Fibroblast of villous mesenchyme (primary cell): ENCODE measurements at regions not wholly inside any gene's neighbourhood (a gene's known extent, or its start where the extent isn't known, plus 50 kb on each side); places are given as distances from the start of the nearest gene placed in this dataset.
"Not testable (repeated sequence)": the region's sequence is repeated elsewhere in the genome, so short reads cannot be mapped to it uniquely, and the experiment has no call there.

Experiments
- DNase-seq: peaks from one replicate; pipeline ENCODE4 v3.0.0-alpha.2; 2010; ENCODE audit warnings: low read depth
- H3K4me3 ChIP-seq: 2 replicates; pipeline ENCODE4 v1.5.1; 2011; ENCODE audit warnings: low read depth, mild to moderate bottlenecking, low read length
- CTCF ChIP-seq: IDR thresholded peaks from 2 replicates; pipeline ENCODE4 v1.5.1; 2012; ENCODE audit warnings: low read depth, mild to moderate bottlenecking, low read length; ENCODE audit not compliant: insufficient read depth

GRCh38 chr2:153657651-153658050, 179.1 kb upstream of the RPRM start:
- DNase-seq, result no peak
- TF ChIP-seq CTCF, result no peak
- H3K4me3 ChIP-seq, result no peak overlapping the region

- TF ChIP-seq CTCF, result no peak
- no peak overlapping the region for H3K4me3 ChIP-seq
- DNase-seq, result no peak
Observed at GRCh38 chr2:153661801-153662200, 183.2 kb upstream of the RPRM start.

- no peak overlapping the region for H3K4me3 ChIP-seq
- no peak for DNase-seq
- TF ChIP-seq CTCF, result no peak
Observed at GRCh38 chr2:153663371-153663770, 184.8 kb upstream of the RPRM start.

- not testable (repeated sequence) for H3K4me3 ChIP-seq, DNase-seq
Observed at GRCh38 chr2:153664009-153664408, 185.4 kb upstream of the RPRM start.

GRCh38 chr2:153667475-153667874, 188.9 kb upstream of the RPRM start:
- H3K4me3 ChIP-seq, result no peak overlapping the region
- DNase-seq, result no peak
- TF ChIP-seq CTCF, result no peak

GRCh38 chr2:153668923-153669322, 190.4 kb upstream of the RPRM start:
- DNase-seq, result no peak
- TF ChIP-seq CTCF, result no peak
- no peak overlapping the region for H3K4me3 ChIP-seq

GRCh38 chr2:153710128-153710527, 161.6 kb upstream of the GALNT13 start:
- no peak for DNase-seq
- no peak overlapping the region for H3K4me3 ChIP-seq
- no peak for TF ChIP-seq CTCF
